ENCODE measurements at regions not wholly inside any gene's neighbourhood (a gene's known extent, or its start where the extent isn't known, plus 50 kb on each side); places are given as distances from the start of the nearest gene placed in this dataset.
"Not testable (repeated sequence)": the region's sequence is repeated elsewhere in the genome, so short reads cannot be mapped to it uniquely, and the experiment has no call there.

- no peak for DNase-seq (ENCODE audit: low read depth)
Observed at GRCh38 chr6:166724576-166724975, 97.5 kb upstream of the RPS6KA2 start.

DNA sequence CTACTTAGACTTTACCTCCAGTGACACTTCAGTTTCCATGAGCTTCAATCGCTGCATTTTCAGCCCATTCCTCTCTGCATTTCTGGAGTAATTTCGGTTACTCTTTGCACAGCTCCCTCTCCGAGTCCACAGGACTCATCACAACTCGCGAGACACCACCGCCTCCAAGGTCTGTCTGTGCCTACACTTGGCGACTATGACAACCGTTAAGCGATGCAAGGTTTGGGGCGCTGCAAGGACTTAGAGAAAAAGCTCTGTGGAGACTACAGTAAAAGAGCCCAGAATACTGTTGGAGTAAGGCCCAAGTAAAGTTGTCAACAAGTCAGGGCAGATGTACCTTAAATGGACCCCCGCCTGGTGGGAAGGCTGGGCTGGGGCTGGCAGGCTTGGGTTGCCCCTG, 95.7 kb upstream of the RPS6KA2 start:
- no peak for DNase-seq (ENCODE audit: low read depth)

- DNase-seq (ENCODE audit: low read depth): no peak
Observed at GRCh38 chr6:166721576-166721975, 94.5 kb upstream of the RPS6KA2 start.

DNA sequence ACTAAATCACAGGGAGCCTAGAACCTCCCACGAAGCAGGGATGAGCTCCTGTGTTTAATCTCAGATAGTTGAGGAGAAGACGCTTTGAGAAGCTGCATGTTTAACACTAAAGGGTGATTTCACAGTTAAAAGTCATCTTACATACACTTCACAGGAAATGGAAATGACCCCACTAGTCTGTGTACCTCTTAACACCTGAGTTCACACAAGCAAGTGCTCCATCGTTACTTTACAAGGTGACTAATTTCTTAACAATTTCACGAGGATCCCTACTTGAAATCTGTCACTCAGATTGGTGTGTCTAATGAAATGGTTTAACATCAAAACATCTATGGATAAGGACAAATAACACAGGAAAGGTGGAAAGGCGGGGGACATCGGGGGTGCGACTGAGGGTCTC, 93.8 kb upstream of the RPS6KA2 start:
- no peak for DNase-seq (ENCODE audit: low read depth)

- no peak for DNase-seq (ENCODE audit: low read depth)
Observed at GRCh38 chr6:166719019-166719418, 92.0 kb upstream of the RPS6KA2 start.

- DNase-seq (ENCODE audit: low read depth): no peak
Observed at GRCh38 chr6:166718516-166718915, 91.5 kb upstream of the RPS6KA2 start.

DNA sequence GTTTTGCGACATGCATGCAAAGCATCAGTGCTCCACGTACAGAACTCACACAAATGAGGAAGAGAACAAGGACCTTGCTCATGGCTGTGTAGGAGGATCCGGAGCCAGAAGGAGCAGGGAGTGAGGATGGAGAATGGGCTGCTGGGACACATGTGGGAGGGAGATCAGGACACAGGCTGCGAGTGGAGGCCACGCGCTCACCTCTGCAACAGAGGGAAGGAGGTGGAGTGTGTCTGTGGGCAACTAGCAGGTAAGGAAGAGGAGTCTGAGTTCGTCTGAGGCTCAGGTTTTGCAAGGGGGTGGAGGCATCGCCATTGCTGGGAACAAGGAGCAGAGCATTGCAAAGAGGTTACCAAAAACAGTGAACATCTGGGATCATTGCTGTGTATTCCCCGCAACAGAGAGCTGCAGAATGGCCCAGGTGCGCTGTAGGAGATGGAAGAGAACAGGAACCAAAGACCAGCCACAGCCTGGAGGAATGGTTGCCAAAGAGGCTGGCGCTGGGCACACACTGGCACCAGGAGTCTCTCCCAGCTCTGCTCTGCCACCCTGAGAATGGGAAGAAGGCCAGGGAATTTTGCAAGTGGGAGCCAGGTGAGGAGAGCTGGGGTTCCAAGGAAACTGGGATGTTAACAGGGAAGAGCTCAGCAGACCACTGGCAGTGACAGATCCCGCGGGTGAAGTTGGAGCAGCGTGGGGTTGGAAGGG, 90.0 kb upstream of the RPS6KA2 start:
- no peak for DNase-seq (ENCODE audit: low read depth)

DNA sequence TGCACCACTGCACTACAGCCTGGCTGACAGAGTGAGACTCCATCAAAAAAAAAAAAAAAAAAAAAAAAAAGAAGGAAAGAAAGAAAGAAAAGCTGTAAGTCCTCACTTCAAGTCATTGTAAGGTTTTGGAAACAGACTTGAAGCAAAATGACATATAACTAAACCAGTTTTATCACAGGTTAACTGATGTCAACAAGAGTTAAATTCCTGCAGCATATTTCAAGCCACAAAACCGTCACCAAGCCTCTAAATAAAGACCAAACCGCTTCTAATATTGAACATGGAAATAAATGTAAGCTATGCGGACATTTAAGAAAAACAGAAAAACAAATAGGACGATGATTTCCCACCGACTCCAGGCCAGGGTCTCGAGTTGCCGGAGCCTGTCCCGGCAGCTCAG, 88.9 kb upstream of the RPS6KA2 start:
- DNase-seq (ENCODE audit: low read depth): no peak

- DNase-seq (ENCODE audit: low read depth): no peak
Observed at GRCh38 chr6:166715065-166715464, 88.0 kb upstream of the RPS6KA2 start.

DNA sequence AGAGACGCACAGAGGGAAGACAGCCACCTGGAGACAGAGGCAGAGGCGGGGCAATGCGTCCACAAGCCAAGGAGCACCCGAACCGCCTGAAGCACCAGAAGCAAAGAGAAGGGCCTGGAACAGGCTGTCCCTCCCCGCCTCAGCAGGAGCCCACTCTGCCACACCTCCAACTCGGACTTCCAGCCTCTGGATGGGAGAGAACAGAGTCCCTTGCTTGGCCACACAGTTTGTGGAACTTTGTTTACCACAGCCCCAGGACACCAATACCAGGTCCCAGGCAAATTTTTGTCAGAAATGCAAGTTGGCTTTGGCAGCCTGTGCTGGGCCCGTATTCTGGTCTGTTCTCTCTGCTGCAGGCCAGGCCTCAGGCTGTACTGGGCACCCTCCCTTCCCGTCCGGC, 87.5 kb upstream of the RPS6KA2 start:
- no peak for DNase-seq (ENCODE audit: low read depth)

GRCh38 chr6:166714187-166714510, 87.1 kb upstream of the RPS6KA2 start:
- DNase-seq (ENCODE audit: low read depth): no peak

- DNase-seq (ENCODE audit: low read depth): no peak
Observed at GRCh38 chr6:166713434-166714186, 86.6 kb upstream of the RPS6KA2 start.

DNA sequence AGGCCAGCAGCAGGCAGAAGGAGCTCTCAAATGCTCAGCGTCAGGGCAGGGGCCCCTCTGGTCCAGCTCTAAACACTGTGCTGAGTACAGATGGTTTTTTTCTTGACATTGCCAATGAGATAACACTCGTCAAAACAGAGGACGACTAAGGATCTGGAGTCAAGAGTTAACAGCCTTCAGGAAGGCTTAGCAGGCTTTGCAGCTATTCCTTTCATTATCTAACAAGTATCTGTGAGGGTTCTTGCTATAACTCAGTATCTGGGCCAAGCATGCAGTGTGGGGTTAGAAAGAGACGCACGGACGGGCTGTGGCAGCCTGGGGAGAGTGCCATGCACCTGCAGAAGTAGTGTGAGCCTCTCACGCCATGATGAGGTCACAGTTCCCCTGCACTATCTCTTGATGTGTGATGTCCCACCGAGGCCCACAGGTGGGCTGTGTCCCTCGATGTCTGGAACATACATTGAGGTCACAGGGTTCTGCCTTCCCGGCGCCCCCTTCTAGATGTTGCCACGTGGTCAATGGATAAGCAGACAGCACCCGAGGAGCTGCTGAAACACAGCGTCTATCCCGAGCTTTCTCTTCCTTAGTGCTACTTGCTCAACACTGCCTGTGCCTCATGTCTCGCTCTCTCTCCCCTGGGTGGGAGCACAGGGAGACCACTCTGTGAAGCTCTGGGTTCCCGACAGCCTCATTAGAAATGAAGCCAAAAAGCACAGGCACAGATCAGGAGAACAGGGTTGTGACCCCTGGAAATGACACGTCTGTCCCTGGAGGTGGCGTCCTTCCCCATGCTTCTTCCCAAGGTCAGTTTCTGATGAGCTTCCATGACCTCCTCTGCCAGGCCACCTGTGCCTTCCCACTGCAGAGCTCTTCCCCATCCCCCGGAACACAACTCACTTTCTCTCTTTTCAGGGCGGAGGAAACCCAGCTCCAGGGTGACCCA, 85.5 kb upstream of the RPS6KA2 start:
- DNase-seq (ENCODE audit: low read depth): no peak

- DNase-seq (ENCODE audit: low read depth): no peak
Observed at GRCh38 chr6:166710084-166710483, 83.0 kb upstream of the RPS6KA2 start.

DNA sequence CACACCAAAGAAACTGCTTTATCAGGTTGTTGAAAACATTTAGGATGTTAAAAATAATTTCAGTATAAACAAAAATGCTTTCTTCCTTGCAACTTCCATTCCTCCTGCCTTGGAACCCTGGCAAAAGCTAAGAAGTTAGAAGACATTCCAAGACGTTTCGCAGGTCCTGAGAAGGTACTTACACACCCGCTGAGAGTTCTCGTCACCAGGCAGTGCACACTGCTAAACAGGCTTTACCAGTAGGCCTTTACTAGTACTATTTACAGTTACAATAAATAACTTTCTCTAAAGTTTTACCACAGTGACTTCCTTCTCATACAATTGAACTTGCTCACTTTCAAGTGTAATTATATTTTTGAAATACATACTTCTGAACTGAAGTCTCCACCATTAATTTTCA, 81.4 kb upstream of the RPS6KA2 start:
- no peak for DNase-seq (ENCODE audit: low read depth)

DNA sequence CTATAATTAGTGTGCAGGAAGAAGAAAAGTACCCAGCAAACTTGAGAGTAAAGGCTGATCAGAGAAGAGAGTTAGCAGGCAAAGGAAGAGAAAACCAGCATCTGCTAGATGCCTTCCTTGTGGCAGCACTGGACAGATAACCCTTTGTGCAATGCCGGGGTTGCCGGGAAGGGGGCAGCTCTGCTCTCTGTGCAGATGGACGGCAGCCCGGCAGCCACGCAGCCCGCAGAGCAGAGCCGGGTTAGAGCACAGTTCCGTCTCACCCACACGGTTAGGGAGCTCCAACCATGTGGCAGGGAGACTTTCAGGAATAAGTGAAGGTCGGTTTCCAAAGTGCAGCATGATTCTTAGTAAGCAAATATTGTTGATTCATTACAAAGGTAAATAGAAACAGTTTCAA, 80.0 kb upstream of the RPS6KA2 start:
- no peak for DNase-seq (ENCODE audit: low read depth)

- DNase-seq (ENCODE audit: low read depth): no peak
Observed at GRCh38 chr6:166705069-166705468, 78.0 kb upstream of the RPS6KA2 start.

DNA sequence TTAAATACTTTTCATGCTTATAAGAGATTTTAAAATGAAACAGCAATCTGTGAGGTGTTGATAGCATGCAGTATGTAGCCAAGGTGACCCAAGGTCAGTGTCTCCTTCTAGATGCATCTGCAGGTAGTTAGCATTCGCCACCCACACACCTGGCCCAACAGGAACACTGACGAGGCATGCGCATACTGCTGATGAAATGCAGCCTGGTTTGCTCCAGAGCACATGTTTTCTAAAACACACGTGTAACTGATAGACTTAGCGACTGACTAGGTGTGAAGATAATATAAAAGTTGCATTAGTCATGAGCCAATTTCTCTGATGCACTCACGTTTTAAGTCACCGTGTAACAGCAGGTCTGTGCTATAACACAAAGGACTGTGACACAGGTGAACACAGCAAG, 77.1 kb upstream of the RPS6KA2 start:
- no peak for DNase-seq (ENCODE audit: low read depth)

- no peak for DNase-seq (ENCODE audit: low read depth)
Observed at GRCh38 chr6:166703149-166703710, 76.2 kb upstream of the RPS6KA2 start.

GRCh38 chr6:166701424-166701823, 74.4 kb upstream of the RPS6KA2 start:
- DNase-seq (ENCODE audit: low read depth): not testable (repeated sequence)

- not testable (repeated sequence) for DNase-seq (ENCODE audit: low read depth)
Observed at GRCh38 chr6:166700871-166701270, 73.8 kb upstream of the RPS6KA2 start.

DNA sequence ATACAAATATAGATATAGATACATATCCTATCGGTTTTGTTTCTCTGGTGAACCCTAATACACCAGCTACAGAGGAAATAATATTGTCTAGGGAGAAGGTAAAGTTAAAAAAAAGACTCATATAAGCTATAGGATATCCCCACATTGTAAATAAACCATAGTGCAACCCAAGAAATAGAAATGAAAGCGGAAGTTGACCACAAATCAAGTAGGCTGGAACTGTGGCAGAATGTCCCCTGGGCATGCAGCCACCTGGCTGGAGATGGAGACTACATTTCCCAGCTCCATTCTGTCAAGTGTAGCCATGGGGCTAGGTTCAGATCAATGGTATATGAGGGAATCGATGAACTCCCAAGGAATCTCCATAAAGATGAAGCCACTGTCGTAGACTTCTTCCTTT, 70.1 kb upstream of the RPS6KA2 start:
- no peak for DNase-seq (ENCODE audit: low read depth)

Data from RPMI7951 (cell line).